ENCODE measurements at regions not wholly inside any gene's neighbourhood (a gene's known extent, or its start where the extent isn't known, plus 50 kb on each side); places are given as distances from the start of the nearest gene placed in this dataset.

- TF ChIP-seq CTCF (IDR thresholded peaks at IDR 0.05) (no peak), POLR2AphosphoS5 (IDR thresholded peaks at IDR 0.05; ENCODE audit: low read depth, low read length) (no peak), REST (IDR thresholded peaks at IDR 0.05; ENCODE audit: insufficient read depth in 1 of 2, low read depth in 2 of 2, low read length in 1 of 2) (no peak), SIN3A (IDR thresholded peaks at IDR 0.05; ENCODE audit: borderline replicate concordance, insufficient read depth, low read depth, low read length) (no peak), TCF7L2 (IDR thresholded peaks at IDR 0.05; ENCODE audit: low read depth, low read length) (no peak)
Observed at GRCh38 chr10:21270976-21271375, 254.5 kb downstream of the SKIDA1 start.
